Cerebellar cortex (tissue), 1 donor: ENCODE measurements at regions not wholly inside any gene's neighbourhood (a gene's known extent, or its start where the extent isn't known, plus 50 kb on each side); places are given as distances from the start of the nearest gene placed in this dataset.
"Not testable (repeated sequence)": the region's sequence is repeated elsewhere in the genome, so short reads cannot be mapped to it uniquely, and the experiment has no call there.

Experiments
- DNase-seq: peaks from one replicate; pipeline ENCODE4 v3.0.0-alpha.2; 2015; ENCODE audit warnings: low spot score

DNA sequence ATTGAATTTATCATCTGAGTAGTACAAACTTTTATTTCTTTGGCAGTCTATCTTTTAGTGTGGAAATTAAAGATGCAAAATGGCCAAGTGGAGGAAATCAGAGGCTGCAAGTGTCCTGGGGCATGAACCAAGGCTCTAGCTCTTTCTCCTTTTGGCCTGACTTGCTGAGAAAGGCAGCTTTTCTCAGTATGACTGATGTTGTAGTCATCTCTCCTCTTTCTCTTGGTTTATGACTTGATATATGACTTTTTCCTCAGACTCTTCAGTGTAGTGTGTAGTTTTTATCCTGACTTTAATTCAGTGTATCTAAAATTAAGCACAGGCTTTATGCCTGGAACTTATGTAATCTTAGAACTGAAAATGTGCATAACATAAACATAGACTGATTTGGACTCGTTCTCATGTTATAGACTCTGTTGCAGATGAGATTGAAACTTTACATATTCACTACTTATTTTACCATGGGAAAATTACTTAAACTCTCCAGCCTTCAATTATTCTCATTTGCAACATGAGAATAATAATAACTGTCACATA is 65.7 kb downstream of the SLITRK5 start:
- DNase-seq, result no peak

DNA sequence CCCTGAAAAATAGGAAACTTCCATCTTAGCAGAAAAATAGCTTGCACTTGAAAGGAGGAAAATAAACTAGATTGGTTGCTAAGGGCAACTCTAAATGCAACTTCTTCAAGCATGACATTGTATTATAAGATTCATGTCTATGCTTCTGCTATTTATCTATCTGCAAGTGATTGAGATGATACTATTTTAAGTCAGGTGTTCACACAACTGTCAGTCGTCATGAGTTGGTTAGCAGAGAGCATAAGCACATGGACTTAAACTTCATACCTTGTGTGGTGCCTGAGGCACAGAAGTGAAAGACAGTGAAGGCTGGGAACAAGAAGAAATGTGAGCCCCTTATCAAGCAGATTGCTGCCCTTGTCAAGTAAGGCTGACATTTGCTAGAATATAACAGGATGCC is 82.9 kb downstream of the SLITRK5 start:
- no peak for DNase-seq

DNA sequence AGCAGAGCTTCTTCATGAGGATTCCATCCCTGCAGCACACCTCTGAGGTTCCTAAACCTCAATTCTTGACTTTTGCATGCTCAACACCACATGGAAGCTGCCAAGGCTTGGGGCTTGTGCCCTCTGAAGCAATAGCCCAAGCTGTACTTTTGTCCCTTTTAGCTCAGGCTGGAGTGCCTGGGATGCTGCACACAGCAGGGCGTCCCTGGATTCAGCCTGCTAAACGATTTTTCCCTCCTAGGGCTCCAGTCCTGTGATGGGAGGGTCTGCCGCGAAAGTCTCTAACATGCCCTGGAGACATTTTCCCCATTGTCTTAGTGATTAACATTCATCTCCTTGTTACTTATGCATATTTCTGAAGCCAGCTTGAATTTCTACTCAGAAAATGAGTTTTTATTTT is 98.3 kb downstream of the SLITRK5 start:
- no peak for DNase-seq

DNA sequence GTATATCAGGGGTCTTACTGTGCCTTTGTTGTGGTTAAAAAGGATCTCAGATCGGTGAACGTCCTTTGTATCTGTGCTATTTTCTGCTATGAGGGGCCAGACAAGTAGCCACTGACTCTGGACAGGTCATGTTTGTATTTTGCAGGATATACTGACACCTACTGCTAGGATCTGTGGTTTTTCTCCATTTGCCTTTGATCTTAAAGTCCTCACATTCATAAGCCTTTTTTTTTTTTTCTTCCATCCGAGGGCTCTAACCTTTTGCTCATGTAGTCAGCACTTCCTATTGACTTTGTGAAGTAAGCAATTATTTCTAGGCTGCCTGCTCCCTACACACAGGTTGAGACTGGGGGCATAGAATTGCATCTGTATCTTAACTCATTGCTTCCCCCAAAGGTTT is 106.2 kb downstream of the SLITRK5 start:
- DNase-seq, result peak; percentile 46

DNA sequence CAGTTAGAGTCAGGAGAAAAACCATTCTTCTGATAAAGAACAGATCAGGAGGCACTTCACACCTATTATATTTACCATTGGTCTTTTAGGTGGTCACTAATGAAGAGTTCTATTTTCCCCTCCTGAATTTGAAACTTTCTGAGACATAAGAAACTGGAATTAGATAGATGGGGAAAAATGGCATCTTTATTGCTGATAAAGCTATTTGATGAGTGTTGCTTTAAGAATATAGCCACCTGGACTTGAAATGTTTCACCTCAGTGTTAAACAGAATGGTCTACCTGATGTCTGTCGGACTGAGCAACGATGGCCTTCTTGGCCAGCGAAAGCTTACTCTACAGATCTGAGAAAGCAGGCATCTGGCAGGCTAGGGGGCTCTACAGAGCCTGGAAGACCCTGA is 107.0 kb downstream of the SLITRK5 start:
- no peak for DNase-seq

DNA sequence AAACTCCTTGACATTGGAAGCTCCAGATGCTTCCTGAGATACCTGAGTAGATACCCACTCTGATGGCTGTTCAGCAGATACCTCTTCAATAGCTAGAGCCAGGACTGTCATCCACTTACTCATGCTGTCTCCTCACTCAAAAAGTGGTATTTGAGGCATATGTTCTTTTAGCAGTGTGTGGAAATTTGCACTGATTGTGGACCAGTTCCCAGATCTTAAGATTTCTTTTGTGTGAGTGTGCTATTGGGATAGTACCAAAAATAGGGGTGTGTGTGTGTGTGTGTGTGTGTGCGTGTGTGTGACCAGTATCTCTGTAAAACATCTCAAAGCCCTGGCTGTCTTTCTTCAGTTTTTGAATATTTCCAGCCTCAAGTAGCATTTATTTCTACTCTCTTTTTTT is 108.3 kb downstream of the SLITRK5 start:
- DNase-seq, result no peak

DNA sequence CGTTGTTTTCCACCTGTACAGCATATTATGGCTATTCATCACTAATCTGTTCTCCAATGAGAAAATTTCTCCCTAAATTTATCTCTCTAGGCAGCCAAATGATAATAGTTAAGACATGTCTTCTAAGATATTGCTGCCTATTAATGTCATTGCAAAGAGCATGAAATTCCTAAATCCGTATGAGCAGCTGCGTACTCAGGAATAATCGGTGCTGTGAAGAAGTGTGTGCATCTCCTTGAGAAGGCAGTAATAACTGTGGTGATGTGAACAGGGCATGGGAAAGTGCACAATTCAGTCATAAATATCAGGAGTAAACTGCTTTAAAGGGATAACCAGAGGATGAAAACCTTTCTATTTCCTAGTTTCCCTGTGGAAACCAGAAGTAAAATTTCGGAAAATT is 112.2 kb downstream of the SLITRK5 start:
- DNase-seq, result no peak

DNA sequence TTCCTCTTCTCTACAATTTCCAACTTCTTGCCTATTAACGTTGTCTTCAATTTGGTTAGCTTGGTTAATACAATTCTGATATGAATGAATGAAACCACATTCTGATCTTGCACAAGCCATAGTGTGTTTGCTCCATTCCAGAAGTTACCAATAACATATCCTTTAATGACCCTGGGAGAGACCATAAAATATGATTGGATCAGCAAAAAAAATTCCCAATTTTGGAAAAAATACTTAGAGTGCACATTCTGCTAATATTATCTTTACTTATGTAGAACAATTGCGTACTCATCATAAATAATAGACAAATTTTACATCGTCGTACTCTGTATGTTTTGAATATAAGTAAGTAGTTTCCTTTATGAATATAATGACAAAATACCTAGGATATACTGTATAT is 117.2 kb downstream of the SLITRK5 start:
- no peak for DNase-seq

DNA sequence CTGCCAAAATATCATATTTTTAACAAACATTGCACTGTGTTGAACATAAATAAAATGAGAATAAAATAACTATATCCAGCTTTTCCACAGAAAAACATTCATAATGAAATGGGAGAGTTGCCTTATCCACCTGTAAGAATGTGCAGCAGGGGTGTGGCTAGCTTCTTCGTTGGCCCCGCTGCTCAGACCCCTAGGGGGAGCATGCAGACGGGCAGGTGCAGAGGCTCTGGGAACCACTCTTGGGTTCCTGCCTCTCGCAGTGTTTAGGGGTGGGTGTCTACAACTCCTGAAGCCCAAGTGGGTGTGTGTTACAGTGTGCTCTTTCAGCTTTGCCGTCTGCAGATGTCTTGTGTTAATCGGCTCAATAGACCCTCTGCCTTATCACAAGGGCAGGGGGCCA is 121.7 kb downstream of the SLITRK5 start:
- no peak for DNase-seq

DNA sequence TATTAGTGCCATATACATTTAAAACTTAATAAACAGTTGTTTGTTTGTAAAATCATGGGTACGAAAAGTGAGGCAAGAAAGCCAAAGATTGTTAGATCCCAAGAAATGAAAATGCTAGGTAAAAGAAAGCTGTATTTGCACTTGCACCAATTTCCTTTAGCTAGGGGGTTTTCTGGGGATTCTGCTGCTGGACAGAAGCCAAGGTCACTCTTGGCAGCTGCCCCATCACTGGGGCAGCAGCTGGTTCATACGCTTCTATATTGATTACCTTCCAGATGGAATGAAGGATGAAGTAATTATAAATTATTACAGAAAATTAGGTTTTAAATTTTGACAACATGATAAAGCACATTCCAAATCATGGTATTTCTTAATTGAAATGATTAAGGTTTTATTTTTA is 127.4 kb downstream of the SLITRK5 start:
- DNase-seq, result no peak

DNA sequence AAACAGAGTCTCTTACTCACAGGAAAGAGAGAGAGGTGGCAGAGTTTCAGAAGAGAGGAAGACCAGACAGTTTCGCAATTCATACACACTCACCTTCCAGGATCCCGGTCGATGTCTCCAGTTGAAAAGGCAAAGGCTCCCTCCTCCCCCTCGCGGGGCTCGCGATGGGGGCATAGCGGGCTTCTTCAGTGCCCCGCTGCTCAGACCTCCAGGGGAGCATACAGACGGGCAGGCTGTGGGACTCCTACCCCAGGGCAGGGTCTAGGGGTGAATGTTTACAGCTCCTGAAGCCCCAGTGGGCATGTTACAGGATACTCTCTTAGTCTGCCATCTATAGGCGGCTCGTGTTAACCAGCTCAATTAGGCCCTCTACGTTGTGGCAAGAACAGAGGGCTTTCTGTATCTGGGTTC is 139.2 kb downstream of the SLITRK5 start:
- DNase-seq, result no peak

DNA sequence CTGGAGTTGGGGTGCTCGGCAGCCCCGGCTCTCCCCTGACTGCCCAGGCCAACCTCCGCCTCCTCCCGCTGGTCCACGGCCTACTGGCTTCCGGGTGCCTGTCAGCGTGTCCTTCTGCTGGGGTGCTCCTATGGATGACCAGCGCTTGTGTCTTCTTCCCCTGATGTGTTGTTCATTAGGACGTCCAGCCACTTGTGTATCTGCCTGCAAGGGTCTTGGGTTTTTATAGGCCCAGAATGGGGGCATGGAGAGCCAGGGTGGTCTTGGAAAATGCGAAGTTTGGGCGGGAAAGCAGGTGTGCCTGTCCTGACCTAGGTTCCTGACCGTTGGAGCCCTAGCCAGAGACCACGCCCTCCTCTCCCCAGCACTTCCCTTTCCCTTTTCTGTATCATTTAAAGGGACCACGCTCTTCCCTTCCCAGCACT is 139.8 kb downstream of the SLITRK5 start:
- DNase-seq, result no peak

DNA sequence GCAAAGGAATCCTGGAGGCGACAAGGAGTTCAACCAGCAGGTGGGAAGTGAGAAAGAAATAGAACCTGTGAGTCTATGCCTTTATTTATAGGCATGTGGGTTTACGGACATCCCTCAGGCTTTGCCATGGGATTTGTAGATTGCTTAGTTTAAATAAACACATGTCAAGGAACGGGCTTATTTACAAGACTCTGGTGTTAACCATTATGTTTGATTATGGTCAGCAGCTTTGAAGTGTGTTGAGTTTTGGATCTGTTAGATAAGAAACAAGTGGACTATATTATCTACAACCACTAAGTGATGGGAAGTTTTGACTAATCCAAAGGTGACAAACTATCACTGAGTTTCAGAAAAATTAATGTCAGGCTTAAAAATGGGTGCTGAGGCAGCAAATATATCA is 143.2 kb downstream of the SLITRK5 start:
- DNase-seq, result no peak

DNA sequence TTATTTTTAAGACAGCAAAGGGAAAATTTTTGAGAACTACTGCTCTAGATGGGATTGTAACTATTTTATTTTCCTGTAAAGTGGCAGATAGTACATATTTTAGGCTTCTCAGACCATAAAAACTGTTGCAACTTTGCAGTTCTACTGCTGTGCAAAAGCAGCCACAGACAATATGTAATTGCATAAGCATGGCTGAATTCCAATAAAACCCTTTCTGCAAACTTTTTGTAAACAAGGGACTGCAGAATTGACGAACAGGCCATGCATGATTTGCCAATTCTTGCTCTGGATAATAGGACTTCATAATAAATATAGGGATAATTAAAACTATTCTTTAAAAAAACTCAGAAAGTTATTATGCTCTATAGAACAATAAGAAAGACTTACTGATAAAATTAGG is 149.1 kb downstream of the SLITRK5 start:
- no peak for DNase-seq

DNA sequence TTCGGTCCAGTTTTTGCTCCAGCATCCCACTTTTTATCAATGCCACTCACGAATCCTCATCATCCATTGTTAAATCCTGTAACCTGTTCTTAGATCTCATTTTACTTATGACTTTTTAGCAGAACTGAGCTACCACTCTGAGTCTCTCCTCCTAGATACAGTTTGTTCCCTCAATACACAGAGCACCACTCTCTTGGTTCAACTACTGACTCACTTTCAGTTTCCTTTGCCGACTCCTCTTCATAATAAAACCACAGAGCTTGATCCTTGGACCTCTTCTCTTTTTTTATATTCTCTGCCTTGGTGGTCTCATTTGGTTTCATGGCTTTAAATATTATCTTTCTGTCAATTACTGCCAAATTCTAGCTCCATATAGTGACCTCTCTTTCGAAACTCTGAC is 150.3 kb downstream of the SLITRK5 start:
- no peak for DNase-seq

DNA sequence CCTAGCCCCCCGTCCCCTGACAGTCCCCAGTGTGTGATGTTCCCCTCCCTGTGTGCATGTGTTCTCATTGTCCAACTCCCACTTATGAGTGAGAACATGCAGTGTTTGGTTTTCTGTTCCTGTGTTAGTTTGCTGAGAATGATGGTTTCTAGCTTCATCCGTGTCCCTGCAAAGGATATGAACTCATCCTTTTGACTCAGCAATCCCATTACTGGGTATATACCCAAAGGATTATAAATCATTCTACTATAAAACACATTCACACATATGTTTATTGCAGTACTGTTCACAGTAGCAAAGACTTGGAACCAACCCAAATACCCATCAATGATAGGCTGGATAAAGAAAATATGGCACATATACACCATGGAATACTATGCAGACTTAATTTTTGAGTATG is 155.1 kb downstream of the SLITRK5 start:
- DNase-seq, result not testable (repeated sequence)

DNA sequence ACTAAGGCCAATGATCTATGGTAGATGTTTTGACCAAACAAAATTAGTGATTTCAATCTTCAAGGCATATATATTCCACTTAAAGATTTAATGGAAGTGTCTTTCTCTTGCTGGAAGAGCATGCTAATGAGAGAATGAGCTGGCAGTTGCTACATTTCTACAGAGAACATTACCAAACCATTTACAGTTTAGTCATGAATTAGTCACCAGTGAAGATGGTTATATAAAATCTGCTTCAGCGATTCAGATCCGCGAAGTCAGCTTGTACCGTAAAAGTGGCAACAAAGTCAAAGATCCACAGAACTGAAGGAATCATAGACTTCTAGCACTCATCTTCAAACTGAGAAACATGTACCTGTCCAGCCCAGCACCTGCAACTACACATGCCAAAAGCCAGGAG is 156.3 kb downstream of the SLITRK5 start:
- no peak for DNase-seq

DNA sequence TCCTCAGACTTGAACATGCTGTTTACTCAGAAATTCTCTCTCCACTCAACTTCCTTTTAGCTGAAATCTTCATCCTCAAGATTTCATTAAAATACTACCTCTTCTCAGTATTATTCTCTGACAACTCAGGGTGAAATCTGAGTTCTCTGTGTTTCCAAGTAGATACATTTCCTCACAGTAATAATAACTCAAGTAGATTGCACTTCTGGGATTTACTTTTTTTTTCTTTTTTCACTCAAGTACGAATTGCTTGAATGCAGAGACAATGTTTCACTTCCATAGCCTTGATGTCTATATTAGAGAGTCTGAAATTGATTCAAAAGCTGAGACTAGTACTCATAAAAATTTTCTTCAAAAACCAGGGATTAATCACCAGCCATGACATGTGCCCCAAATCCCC is 166.4 kb downstream of the SLITRK5 start:
- DNase-seq, result no peak

DNA sequence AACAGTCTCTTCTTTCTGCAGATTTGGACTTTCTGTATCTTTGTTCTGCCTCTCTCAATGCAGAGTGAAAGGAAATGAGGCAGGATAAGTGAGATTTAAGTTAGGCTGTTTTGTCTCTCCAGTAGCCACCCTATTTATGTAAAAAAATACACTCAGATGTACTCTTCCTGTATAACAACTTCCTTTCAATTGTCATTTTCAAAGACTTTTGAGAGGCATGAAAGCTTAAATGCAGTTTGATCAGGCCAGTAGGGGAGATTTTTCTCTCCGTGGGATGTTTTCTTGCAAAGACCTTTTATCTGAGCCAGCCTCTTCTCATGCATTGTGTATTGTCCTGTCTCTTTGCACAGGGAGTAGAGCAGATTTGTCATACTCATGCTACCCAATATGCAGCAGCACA is 166.8 kb downstream of the SLITRK5 start:
- DNase-seq, result no peak

DNA sequence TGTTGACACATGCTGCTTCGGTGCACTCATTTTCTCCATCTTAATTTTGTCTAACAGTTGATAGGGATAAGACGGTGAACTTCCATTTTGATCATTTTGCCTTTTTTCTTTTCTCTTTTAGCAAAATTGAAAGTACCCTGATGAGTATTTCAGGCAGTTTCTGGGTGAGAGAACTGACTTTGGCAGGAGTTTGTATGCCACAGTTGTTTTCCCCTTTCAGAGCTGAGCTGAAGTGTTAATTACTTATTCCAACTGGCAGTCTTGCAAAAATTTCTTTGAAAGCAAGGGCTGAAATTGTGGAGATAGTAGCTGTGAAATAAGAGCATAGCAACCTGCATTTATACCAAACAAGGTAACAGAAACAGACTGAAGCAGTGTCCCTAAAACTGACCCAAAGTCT is 180.2 kb downstream of the SLITRK5 start:
- peak; percentile 4 for DNase-seq

DNA sequence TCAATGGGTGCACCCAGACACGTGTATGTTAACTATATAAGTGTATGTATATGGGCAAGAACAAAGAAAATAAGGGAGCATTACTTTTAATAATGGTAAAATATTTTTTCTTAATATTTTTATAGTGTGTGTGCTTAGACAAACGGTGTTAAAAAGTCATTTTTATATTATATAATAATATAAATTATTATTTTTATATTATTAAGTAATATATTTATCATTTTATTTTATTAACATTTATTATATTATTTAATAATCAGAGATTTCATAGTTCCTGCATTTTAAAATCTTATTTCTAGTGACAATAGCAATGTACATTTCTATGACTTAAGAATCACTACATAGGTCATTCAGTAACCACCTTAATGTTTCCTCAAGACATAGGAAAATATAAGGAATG is 184.4 kb downstream of the SLITRK5 start:
- DNase-seq, result no peak

DNA sequence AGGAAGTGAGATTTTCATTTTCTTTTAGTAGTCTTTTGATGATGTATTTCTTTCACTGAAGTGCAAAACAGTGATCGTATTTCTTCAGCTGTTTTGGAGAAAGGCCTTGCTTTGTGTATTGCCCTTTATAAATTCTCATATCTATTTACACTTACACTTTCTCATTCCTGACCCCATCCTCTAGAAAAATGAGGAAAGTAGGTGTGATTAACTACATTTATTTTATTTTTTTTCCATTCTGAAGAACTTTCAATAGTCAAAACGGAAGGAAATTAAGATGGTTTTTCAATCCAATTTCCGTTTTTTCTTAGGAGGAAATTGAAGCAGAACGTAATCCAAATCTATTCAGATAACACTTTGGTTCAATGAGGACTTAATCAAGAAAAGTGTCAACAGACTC is 188.1 kb downstream of the SLITRK5 start:
- DNase-seq, result no peak

DNA sequence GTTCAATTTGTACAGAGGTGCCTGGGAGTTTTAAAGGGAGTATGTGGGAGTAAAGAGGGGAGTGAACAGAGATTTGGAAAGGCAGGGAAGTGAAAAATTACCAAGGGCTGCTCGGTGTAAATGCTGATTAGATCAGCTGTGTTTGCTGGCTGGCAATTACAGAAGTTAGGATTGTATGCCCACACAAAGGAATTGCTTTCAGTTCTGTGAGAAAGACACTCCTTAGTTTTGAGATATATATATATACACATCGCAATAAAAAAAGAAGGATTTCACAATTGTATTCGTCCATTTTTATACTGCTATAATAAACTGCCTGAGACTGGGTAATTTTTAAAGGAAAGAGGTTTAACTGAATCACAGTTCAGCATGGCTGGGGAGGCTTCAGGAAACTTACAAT is 196.3 kb downstream of the SLITRK5 start:
- DNase-seq, result no peak

DNA sequence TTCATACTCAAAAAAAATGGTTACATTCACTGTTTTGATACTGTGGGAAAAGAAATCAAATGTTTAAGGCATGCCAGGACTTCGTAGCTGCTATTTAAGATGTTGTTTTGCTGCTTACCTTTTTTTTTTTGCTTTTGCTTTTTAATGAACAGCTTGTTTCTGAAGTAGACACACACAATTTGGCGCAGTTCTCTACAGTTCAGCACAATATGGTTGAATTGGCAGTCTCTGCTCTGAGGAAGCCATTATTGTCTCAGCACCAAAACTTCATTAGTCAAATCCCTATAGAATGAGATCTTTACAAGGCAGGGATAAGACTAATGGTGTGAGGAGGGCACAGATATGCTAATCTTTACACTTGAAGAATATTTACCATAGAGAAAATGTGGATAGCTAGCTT is 197.6 kb downstream of the SLITRK5 start:
- DNase-seq, result no peak

DNA sequence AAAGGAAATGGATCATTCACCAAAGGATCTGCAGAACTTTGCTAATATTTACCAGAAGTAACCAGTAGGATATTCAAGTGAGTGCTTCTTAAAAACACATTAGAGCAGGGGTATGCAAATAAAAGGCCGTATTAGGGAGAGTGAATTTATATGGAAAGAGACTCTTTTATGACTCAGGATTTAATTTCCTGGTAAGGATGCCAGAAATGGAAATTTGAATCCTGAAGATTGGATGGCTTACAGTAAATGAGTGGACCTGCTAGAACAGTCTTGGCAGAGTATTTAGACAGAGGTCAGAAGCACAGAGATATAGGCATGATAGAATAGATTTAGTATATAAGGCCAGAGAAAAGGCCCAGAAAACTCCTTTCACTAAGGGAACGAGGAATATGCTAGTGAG is 201.6 kb downstream of the SLITRK5 start:
- DNase-seq, result no peak
